Body of pancreas (tissue), 4 donors: ENCODE measurements at regions not wholly inside any gene's neighbourhood (a gene's known extent, or its start where the extent isn't known, plus 50 kb on each side); places are given as distances from the start of the nearest gene placed in this dataset.

ENCODE experiments used
- ATAC-seq: fragments of 150-250 bp; one replicate; pipeline ENCODE4 v1.9.1; 2016
- DNase-seq, 4 donors: peaks; one replicate each; pipeline ENCODE4 v3.0.0-alpha.2; 2019
- H3K27ac ChIP-seq, 4 donors: fragments of 200-600 bp; sonication (generic); 1 replicate in 3 of 4; 2 replicates in 1 of 4; pipeline versions ENCODE4 v1.5.1 to v1.6.1; 2016 to 2019; ENCODE audit warnings: mild to moderate bottlenecking in 1 of 4, mixed read lengths in 1 of 4, moderate library complexity in 1 of 4
- H3K27me3 ChIP-seq, 2 donors: fragments of 200-600 bp; sonication (generic); one replicate each; pipeline ENCODE4 v1.6.0; 2016; ENCODE audit warnings: mild to moderate bottlenecking in 1 of 2
- H3K36me3 ChIP-seq, 2 donors: fragments of 200-600 bp; sonication (generic); replicated peaks in 1 of 2; 2 replicates each; pipeline ENCODE4 v1.5.1; 2016; ENCODE audit warnings: low read depth in 2 of 2; ENCODE audit not compliant: insufficient read depth in 1 of 2
- H3K4me1 ChIP-seq: fragments of 200-600 bp; sonication (generic); one replicate; pipeline ENCODE4 v1.6.0; 2016
- H3K4me3 ChIP-seq, 2 donors: fragments of 200-600 bp; sonication (generic); 1 replicate in 1 of 2; 2 replicates in 1 of 2; pipeline ENCODE4 v1.5.1; 2016 to 2019
- H3K9me3 ChIP-seq, 3 donors: fragments of 200-600 bp; sonication (generic); 1 replicate in 2 of 3; 2 replicates in 1 of 3; pipeline ENCODE4 v1.5.1; 2016
- CTCF ChIP-seq, 7 experiments: fragments of 450-650 bp in 4 of 7; fragments of 200-600 bp in 3 of 7; sonication (generic) in 3 of 7; IDR thresholded peaks; one replicate each; pipeline ENCODE4 v1.5.1; 2016 to 2019; ENCODE audit warnings: antibody characterized with exemption in 7 of 7
- POLR2A ChIP-seq, 3 donors: fragments of 450-650 bp; IDR thresholded peaks; one replicate each; pipeline ENCODE4 v1.6.1; 2016; ENCODE audit warnings: antibody characterized with exemption in 3 of 3, mild to moderate bottlenecking in 2 of 3
- WGBS, 2 donors: methylation state at CpG; one replicate each; pipeline ENCODE4 v1.1.5; 2017; 5-methylcytosine and 5-hydroxymethylcytosine counted together
- intact Hi-C: fragments of 100-400 bp; cut with DNase I; formaldehyde crosslinking; loops from one replicate; pipeline ENCODE4 v1.15.1; 2023

GRCh38 chr11:31870609-31871309, 59.6 kb upstream of the PAX6 start:
- Histone ChIP-seq H3K9me3 (no peaks in the 10 kb centered on the region), H3K4me1 (peaks cover 9% of the 10 kb centered on the region), H3K27ac (no peak overlapping the region), H3K4me3 (no peak overlapping the region), H3K27me3 (no peaks in the 10 kb centered on the region), H3K36me3 (no peaks in the 10 kb centered on the region)
- ATAC-seq = peak; percentile 59
- DNase-seq = peak; percentile 44 to 64 (median 58)
- TF ChIP-seq POLR2A (IDR thresholded peaks at IDR 0.05) (no peak), CTCF (IDR thresholded peaks at IDR 0.05) (peak; percentile 54 to 82 (median 62))
- 5 to 10% methylated on average over 11 to 13 of the region's 13 CpGs for WGBS, 2 donors
- intact Hi-C loops = no loop called here

DNA sequence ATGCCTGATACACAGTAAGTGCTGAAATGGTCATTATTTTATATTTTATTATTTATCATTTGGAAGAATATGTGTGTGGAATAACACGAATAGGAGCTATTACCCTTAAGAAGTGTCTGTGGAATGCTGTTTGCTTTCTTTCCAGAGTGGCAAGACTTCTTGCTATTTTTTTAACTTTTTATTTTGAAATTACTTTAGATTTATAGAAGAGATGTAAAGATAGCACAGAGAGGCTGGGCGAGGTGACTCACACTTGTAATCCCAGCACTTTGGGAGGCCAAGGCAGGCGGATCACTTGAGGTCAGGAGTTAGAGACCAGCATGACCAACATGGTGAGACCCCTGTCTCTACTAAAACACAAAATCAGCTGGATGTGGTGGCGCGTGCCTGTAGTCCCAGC, 58.9 kb upstream of the PAX6 start:
- Histone ChIP-seq H3K27me3 (no peaks in the 10 kb centered on the region), H3K4me1 (peaks cover 9% of the 10 kb centered on the region), H3K4me3 (no peak overlapping the region), H3K36me3 (no peaks in the 10 kb centered on the region), H3K9me3 (no peaks in the 10 kb centered on the region), H3K27ac (no peak overlapping the region)
- no peak for TF ChIP-seq POLR2A (IDR thresholded peaks at IDR 0.05)
- intact Hi-C loops = no loop called here
- WGBS, 2 donors = 81% methylated on average over 5 of the region's 5 CpGs
- no peak for ATAC-seq
- no peak for DNase-seq

- 73 to 77% methylated on average over 12 of the region's 12 CpGs for WGBS, 2 donors
- H3K36me3 ChIP-seq = no peaks in the 10 kb centered on the region
- TF ChIP-seq POLR2A (IDR thresholded peaks at IDR 0.05) = no peak
- no peak for TF ChIP-seq CTCF (IDR thresholded peaks at IDR 0.05)
- H3K27ac ChIP-seq = no peak overlapping the region
- intact Hi-C loops = no loop called here
- no peak for DNase-seq
- no peaks in the 10 kb centered on the region for H3K9me3 ChIP-seq
- H3K4me3 ChIP-seq = no peak overlapping the region
- H3K27me3 ChIP-seq = no peaks in the 10 kb centered on the region
- no peak for ATAC-seq
- peaks cover 4% of the 10 kb centered on the region for H3K4me1 ChIP-seq
Measured at GRCh38 chr11:31865606-31866300, 54.6 kb upstream of the PAX6 start.

DNA sequence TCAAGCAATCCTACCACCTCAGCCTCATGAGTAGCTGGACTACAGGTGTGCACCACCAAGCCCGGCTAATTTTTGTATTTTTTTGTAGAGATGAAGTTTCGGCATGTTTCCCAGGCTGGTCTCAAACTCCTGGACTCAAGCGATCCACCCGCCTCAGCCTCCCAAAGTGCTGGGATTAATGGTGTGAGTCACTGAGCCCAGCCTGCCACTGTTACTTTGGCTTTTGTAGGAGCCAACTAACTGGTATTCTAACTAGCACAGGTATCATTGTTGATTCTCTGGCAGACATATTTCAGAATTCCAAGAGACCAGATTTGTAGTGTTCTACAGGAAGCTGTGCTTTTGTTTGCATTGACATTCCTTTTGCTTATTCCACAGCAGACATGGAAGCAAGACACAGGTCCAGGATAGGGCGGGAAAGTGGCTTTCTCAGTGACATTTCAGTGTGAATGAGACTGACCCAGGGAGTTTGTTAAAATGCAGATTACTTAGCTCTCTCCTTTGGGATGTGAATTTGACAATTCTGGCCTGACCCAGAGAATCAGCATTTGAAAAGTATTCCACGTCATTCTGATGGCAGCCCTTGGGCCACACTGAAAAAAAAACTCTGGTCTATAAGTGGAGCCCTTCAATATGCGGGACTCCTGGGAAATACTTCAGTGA, 52.2 kb upstream of the PAX6 start:
- intact Hi-C loops = no loop called here
- 65 to 73% methylated on average over 7 of the region's 7 CpGs for WGBS, 2 donors
- Histone ChIP-seq H3K4me3 (no peak overlapping the region), H3K4me1 (no peaks in the 10 kb centered on the region), H3K36me3 (no peaks in the 10 kb centered on the region), H3K27ac (no peak overlapping the region), H3K9me3 (no peaks in the 10 kb centered on the region), H3K27me3 (no peaks in the 10 kb centered on the region)
- DNase-seq = no peak
- ATAC-seq = no peak
- TF ChIP-seq POLR2A (IDR thresholded peaks at IDR 0.05) (no peak), CTCF (IDR thresholded peaks at IDR 0.05) (no peak)

GRCh38 chr11:31861011-31861410, 49.9 kb upstream of the PAX6 start:
- TF ChIP-seq CTCF (IDR thresholded peaks at IDR 0.05) (no peak), POLR2A (IDR thresholded peaks at IDR 0.05) (no peak)
- Histone ChIP-seq H3K27ac (no peak overlapping the region), H3K4me1 (no peaks in the 10 kb centered on the region), H3K4me3 (no peak overlapping the region), H3K36me3 (no peaks in the 10 kb centered on the region), H3K27me3 (no peaks in the 10 kb centered on the region), H3K9me3 (no peaks in the 10 kb centered on the region)
- WGBS, 2 donors = 78 to 81% methylated on average over 2 to 3 of the region's 3 CpGs
- DNase-seq (no peak), ATAC-seq (no peak)
- intact Hi-C loops = no loop called here
